ENCODE measurements at regions not wholly inside any gene's neighbourhood (a gene's known extent, or its start where the extent isn't known, plus 50 kb on each side); places are given as distances from the start of the nearest gene placed in this dataset.
"Not testable (repeated sequence)": the region's sequence is repeated elsewhere in the genome, so short reads cannot be mapped to it uniquely, and the experiment has no call there.

- DNase-seq = no peak
Observed at GRCh38 chr1:87398641-87399040, 70.0 kb downstream of the LMO4 start.

- DNase-seq = no peak
Observed at GRCh38 chr1:87399264-87399663, 70.6 kb downstream of the LMO4 start.

GRCh38 chr1:87399701-87400100, 71.0 kb downstream of the LMO4 start:
- no peak for DNase-seq

- no peak for DNase-seq
Observed at GRCh38 chr1:87400813-87401212, 72.1 kb downstream of the LMO4 start.

DNA sequence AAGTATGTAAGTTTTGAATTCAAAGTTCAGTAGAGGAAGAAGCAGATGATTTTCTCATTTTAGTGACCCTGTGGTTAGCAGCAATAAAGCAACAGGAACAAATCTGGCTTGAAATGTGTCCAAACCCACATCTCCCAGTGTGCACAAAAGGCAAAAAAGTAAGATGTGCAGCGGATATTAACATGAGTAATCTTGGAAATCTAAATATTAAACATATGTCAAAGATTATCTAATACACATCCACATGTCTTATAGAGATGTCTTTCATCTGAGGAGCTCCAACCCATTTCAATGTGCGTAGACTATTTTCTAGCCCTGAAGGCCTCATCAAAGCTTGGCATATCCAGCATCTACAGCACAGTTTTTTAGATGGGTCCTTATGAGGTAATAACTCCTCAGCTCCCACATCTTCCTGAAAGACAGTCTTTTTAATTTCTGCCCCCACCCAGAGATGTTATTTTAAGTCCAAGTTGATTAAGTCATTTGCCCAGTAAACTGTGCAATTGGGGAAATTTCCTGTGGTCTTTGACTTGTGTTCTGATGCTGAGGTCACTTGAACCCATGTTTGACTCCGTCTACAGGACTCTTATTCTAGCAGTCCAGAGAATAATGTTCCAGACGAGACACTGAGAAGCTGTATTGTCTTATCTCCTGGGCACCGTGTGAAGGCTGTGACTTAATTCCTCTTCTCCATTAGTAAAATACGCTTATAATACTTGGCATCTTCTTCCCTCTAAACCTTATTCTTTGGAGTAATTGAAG, 73.7 kb downstream of the LMO4 start:
- DNase-seq = no peak

GRCh38 chr1:87403061-87403820, 74.6 kb downstream of the LMO4 start:
- DNase-seq = no peak

DNA sequence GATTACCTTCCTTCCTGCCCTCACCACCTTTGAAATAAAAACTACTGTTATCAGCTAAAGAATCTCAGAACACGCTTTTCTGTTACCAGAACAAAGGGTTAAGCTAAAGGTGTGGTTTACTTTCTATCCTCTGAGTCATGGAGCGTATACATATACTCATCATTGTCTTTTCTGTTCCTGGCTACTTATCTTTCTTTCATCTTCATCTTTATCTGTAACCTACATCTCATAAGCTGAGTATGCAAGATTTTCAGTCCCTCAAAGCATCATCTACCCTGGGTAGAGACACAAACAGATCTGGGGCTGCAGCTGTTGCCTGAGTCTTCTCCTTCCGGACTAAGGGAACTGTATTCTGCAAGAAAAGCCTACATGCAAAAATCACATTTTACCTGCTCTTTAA, 75.6 kb downstream of the LMO4 start:
- no peak for DNase-seq

- no peak for DNase-seq
Observed at GRCh38 chr1:87408665-87409248, 80.1 kb downstream of the LMO4 start.

DNA sequence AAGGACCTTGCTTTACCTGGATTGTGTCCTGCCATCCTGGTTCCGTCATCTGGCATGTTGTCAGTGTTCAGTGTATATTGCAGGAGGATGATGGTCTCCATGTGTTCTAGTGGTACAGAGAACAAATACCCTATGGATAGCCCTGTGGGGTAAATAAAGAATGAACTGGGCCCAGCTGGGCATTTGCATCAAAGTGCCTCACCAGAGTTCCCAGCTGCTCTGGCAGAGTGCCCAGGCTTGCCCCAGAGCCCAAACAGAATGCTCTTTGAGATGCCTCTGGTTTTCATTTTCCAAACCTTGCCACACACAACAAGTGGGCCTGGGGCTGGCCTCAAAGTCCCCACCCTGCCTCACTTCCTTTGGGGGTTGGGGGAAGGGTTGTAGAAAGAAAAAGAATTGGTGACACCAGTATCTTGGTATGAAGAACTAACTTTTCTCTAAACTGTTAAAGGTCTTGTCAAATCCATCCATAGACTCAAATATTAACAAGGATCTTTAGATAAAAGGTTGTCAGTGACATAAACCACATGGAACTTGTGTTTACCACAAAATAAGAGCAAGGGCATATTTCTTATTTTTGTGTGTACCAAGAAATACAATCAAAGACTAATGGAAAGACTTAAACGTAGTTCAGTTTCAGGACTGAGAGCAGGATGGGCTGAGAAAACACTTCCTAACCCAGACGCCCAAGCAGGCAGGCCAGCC, 82.2 kb downstream of the LMO4 start:
- DNase-seq = no peak

GRCh38 chr1:87413846-87414245, 85.2 kb downstream of the LMO4 start:
- not testable (repeated sequence) for DNase-seq

- DNase-seq = no peak
Observed at GRCh38 chr1:87418048-87418447, 89.4 kb downstream of the LMO4 start.

DNA sequence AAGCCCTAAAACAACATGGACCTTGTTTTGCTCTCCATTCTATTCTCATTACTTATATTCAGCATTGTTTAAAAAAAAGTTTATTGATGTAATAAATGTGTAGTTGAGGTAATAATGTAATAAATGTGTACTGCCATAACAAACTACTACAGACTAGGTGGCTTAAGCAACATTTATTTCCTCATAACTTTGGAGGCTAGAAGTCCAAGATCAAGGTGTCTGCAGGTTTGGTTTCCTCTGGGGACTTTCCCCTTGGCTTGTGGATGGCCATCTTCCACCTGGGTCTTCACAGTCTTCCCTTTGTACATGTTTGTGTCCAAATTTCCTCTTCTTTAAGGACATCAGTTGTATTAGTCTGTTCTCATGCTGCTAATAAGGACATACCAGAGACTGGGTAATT, 93.1 kb downstream of the LMO4 start:
- no peak for DNase-seq

- DNase-seq = no peak
Observed at GRCh38 chr1:87424541-87424940, 95.9 kb downstream of the LMO4 start.

DNA sequence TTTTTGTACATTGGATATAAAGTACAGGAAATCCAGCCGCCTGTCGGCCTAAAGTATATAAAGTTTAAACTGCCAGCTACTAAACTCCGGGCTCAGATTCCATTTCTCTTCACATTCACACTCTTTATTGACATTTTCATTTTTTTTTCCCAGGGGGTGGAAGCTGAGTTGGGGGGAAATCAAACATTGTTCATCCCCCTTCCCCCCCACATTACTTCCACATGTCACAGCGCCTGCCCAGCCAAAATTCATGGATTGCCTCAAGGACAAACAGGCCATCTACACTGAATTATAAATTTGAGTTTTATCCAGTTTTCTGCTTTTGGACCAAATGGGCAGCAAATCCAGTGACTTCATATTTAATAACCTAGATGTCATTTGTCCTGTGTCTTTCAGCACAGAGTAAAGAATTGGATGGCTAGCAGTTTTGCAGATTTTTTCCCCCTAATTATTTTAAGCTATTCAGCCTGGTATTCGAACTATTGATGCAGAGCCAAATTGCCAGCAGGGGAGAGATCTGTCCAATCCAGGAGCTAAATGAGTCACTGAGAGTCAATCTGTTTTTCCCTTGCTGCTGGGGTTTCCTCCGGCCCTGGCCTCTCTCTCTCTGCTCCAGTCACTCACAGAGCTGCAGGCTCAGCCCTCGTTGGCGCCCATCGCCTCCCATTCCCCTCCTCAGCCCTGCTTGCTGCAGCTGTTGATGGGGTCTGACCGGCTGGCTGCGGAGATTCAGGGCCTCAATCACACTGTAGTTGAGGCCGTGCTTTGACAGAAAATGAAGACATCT, 98.0 kb downstream of the LMO4 start:
- DNase-seq = no peak

- no peak for DNase-seq
Observed at GRCh38 chr1:87428367-87428766, 99.7 kb downstream of the LMO4 start.

- DNase-seq = no peak
Observed at GRCh38 chr1:87428883-87429282, 100.2 kb downstream of the LMO4 start.

DNA sequence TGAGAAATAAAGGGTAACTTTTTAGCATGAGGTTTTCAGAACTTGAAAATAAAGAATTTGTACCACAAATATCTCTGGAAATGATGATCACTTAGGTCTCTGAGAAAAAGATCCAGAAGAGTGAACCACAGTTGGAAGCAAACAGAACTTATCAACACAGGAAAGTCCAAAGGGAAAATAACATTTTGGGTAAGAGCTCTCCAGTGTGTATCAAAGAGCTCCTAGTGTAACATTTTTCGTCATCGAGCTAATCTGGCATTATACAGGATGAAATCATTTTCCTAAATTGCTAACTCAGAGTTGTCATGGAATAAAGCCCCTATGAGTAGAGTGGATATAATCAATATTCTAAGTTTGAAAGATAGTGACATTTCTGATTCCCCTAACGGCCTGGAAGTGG, 104.0 kb downstream of the LMO4 start:
- DNase-seq = no peak

- DNase-seq = not testable (repeated sequence)
Observed at GRCh38 chr1:87433101-87433500, 104.4 kb downstream of the LMO4 start.

DNA sequence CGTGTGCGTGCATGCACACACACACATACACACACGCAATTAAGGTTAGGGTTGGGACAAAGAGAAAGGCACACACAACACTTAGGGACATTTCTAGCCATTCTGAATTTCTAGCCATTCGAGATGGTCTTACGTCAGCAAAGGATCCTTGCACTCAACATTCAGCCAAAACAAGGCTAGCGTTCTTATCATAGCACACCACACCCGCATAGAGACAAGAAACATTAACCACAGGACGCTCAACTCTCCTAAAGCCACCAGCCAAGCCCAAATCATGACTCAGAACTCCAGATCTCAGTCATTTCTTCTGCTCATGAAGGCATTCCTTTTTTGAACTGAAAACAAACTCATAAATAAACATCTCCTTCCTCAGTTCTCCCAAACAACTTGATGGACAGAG, 106.8 kb downstream of the LMO4 start:
- DNase-seq = no peak

GRCh38 chr1:87436115-87436514, 107.4 kb downstream of the LMO4 start:
- DNase-seq = not testable (repeated sequence)

DNA sequence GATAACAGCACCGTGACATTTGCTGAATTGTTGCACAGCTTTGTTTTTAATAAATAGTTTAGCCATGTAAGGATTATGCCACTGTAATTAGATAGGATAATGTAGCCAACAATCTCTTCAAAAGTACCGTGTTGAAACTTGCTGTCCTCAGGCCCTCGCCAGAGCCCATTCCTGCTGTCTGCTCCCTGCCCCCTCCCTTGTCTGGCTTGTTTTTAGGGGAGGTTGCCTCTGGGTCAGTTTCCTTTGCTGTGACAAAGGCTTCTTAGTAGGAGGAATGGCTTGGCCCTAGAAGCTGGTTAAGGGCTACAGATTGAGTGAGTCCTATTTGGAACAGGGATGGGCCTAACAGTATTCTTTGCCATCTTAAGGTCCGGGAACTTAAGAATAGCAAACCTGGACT, 107.9 kb downstream of the LMO4 start:
- no peak for DNase-seq

DNA sequence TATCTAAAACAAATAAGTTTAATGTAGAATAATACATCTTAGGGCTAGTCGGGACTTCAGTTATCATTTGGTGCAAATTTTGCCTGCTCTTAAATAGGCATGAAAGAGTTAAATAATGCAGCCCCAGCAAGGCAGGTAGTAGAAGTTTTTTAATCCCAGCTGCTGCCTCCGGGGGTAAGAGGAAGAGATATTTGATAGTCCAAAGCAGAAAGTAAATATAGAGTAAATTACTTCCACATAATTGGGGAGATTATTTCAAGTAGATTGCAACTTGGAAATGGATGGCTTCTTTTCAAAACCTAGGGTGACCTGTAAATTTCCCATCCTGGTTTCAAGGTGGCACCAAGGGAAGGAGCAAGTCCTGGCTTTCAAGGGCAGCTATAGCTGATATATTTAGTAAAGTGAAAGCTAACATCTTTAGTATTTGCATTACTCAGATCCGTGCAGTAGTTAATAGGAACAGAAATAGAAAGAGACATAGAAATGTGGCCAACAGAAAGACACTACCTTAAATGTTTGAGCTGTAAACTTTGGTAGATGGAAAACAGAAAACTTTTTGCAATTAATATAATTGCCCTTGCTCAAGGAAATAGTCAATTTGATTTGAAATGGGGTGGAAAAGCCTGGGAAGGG, 109.1 kb downstream of the LMO4 start:
- DNase-seq = no peak

Data from SW 1271 (cell line).